ENCODE measurements at regions not wholly inside any gene's neighbourhood (a gene's known extent, or its start where the extent isn't known, plus 50 kb on each side); places are given as distances from the start of the nearest gene placed in this dataset.
A peak's percentile ranks its signal among the peaks of the same experiment; 100 is the strongest.

DNA sequence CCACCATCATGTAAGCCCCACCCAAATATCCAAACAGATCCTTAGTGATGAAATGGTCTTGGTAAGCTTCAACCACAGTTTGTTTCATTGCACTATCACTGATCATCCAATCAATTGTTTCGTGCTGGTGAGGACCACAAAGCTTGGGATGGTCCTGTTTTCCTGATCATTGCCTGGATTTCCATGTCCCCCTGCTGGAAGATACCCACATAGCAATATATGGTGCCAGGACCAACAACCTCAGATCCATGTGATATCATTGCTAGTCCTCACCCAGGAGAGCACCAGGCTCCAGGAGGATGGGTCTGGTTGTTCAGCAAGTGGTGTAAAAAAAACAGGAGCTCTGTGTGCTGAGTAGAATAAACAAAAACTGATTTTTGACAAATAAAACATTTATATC, 206.5 kb upstream of the SH3BP4 start:
- TF ChIP-seq POLR2A (IDR thresholded peaks at IDR 0.05), result no peak
- TF ChIP-seq, protein P1, sequence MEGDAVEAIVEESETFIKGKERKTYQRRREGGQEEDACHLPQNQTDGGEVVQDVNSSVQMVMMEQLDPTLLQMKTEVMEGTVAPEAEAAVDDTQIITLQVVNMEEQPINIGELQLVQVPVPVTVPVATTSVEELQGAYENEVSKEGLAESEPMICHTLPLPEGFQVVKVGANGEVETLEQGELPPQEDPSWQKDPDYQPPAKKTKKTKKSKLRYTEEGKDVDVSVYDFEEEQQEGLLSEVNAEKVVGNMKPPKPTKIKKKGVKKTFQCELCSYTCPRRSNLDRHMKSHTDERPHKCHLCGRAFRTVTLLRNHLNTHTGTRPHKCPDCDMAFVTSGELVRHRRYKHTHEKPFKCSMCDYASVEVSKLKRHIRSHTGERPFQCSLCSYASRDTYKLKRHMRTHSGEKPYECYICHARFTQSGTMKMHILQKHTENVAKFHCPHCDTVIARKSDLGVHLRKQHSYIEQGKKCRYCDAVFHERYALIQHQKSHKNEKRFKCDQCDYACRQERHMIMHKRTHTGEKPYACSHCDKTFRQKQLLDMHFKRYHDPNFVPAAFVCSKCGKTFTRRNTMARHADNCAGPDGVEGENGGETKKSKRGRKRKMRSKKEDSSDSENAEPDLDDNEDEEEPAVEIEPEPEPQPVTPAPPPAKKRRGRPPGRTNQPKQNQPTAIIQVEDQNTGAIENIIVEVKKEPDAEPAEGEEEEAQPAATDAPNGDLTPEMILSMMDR (IDR thresholded peaks at IDR 0.05), result no peak
- WGBS, 2 donors, result 88 to 96% methylated on average over 1 of the region's 1 CpG
- intact Hi-C loops (cut with DNase I; ENCODE audit: low total_unique reads), result loop anchor here (5.0 kb wide), 1 partner anchor 447 kb away; no protein-coding TSS in a partner anchor
- DNase-seq (ENCODE audit: low spot score in 2 of 2), result no peak
- no peak overlapping the region for H3K4me3 ChIP-seq (ENCODE audit: low read depth, poor library complexity, severe bottlenecking)

DNA sequence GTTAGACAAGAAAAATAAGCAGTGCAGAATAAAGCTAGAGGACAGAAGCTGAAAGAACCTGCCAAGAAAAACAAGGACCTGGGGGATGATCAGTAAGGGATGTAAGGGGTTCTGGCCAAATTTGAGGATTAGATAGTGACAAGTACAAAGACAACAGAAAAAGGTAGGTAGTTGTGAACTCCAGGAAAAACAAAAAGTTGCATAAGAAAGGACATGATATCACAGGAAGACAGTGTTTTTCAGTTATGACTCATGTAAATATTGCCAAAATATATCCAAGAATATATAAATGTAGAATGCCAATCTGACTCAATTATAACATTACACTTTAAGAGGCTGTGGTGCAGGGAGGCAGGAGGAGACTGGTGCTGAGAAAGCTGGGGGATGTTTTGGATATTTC, 209.8 kb upstream of the SH3BP4 start:
- intact Hi-C loops (cut with DNase I; ENCODE audit: low total_unique reads), result no loop called here
- TF ChIP-seq, protein P1 (IDR thresholded peaks at IDR 0.05), result no peak
- TF ChIP-seq POLR2A (IDR thresholded peaks at IDR 0.05), result no peak

DNA sequence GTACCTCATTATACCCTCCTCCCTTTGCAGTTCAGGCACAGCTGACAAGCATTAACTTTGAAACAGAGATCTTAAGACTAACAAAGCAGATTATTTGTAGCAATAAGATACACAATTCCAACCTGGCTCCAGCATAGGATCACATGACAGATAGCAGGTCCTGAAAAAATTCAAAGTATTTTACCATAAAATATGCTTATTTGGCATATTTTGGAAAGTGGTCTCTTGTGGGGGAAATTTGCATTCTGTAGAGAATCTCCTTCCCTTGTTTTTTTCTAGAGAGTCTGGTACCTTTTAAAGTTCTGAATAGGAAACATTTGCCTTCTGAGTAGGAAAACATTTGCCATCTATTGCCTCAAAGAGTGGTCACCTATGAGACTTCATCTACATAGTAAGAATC, 212.8 kb upstream of the SH3BP4 start:
- TF ChIP-seq, protein P1 (IDR thresholded peaks at IDR 0.05), result no peak
- TF ChIP-seq POLR2A (IDR thresholded peaks at IDR 0.05), result no peak
- no peak overlapping the region for H3K4me3 ChIP-seq (ENCODE audit: low read depth, poor library complexity, severe bottlenecking)
- intact Hi-C loops (cut with DNase I; ENCODE audit: low total_unique reads), result no loop called here
- no peak for DNase-seq (ENCODE audit: low spot score in 2 of 2)

More for the DNA sequence above, 209.8 kb upstream of the SH3BP4 start:
- H3K4me3 ChIP-seq (ENCODE audit: low read depth, poor library complexity, severe bottlenecking), result no peak overlapping the region
- no peak for DNase-seq (ENCODE audit: low spot score in 2 of 2)

DNA sequence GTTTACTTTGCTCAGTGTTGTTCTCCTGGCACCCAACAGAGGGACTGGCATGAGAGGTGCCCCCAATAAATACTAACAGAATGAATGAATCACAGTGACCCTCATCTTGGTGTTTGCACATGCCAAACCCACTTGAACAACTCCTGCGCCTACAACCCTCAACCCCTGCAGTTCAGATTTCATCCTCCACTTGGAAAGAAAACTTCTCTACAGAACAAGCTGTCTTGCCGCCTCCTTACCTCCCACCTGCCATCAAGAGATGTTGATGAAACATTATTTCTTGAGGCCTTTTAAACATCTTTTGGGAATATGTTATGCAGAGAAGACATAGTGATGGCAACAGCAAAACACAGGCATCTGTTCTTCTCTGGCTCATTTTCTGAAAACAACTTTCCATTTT, 216.0 kb upstream of the SH3BP4 start:
- TF ChIP-seq, protein P1 (IDR thresholded peaks at IDR 0.05), result no peak
- no peak for TF ChIP-seq POLR2A (IDR thresholded peaks at IDR 0.05)
- peak in 1 of 2 donors; percentile 25 for DNase-seq (ENCODE audit: low spot score in 2 of 2)
- intact Hi-C loops (cut with DNase I; ENCODE audit: low total_unique reads), result no loop called here
- H3K4me3 ChIP-seq (ENCODE audit: low read depth, poor library complexity, severe bottlenecking), result no peak overlapping the region
- 95 to 96% methylated on average over 2 of the region's 2 CpGs for WGBS, 2 donors

DNA sequence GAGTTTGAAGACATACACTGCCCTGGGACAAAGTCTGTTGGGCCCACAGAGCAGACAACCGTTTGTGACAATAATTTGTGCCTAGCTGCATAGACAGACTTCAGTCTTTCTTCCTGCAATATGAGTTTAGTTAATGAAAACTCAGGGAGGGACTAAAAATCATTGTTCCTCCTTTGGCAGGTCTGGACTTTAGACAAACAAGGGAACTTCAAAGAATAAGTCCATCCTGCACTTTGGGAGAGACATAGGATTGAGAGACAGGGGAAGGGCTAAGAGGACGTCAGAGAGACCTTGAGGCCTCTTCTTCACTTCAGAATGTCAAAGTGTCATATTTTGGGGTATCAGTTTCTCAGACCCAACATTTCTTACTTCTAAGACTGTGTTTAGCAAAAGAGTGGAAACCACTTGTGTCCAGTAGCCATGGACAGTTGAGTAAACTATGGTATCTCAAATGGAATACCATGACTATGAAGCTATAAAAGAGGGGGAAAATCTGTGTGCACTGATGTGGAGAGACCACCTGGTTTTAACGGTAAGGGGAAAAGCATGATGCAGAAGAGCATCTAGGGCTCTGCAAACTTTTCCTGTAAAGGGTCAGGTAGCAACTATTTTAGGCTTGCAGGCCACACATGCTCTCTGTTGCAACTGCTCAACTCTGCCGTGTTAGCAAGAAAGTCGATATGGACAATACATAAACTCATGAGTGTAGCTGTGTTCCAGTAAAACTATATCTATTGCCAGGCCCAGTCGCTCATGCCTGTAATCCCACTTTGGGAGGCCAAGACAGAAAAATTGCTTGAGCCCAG, 217.8 kb upstream of the SH3BP4 start:
- no peak overlapping the region for H3K4me3 ChIP-seq (ENCODE audit: low read depth, poor library complexity, severe bottlenecking)
- TF ChIP-seq POLR2A (IDR thresholded peaks at IDR 0.05), result no peak
- TF ChIP-seq, protein P1 (IDR thresholded peaks at IDR 0.05), result no peak
- DNase-seq (ENCODE audit: low spot score in 2 of 2), result peak in 1 of 2 donors; percentile 10
- intact Hi-C loops (cut with DNase I; ENCODE audit: low total_unique reads), result no loop called here
- 75 to 80% methylated on average over 6 of the region's 6 CpGs for WGBS, 2 donors

DNA sequence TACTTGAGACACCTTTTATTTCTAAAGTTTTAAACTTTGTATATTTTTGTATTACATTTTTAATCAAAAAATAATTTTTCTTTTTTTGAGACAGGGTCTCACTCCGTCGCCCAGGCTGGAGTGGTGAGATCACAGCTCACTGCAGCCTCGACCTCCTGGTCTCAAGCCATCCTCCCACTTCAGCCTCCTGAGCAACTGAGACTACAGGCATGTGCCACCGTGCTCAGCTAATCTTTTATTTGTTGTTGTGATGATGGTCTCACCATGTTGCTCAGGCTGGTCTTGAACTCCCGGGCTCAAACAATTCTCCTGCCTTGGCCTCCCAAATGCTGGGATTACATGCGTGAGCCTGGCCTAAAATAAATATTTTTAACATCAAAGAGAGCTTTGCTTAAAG, 218.7 kb upstream of the SH3BP4 start:
- no peak for TF ChIP-seq POLR2A (IDR thresholded peaks at IDR 0.05)
- TF ChIP-seq, protein P1 (IDR thresholded peaks at IDR 0.05), result no peak
- peak in 1 of 2 donors; percentile 25 for DNase-seq (ENCODE audit: low spot score in 2 of 2)
- 91 to 95% methylated on average over 6 of the region's 6 CpGs for WGBS, 2 donors
- intact Hi-C loops (cut with DNase I; ENCODE audit: low total_unique reads), result no loop called here
- no peak overlapping the region for H3K4me3 ChIP-seq (ENCODE audit: low read depth, poor library complexity, severe bottlenecking)

Measured in lower leg skin (tissue), 4 donors.